Activated T-helper 1 cell treated with Interleukin-2 at 50 U/mL for 16 hours (primary cell): ENCODE measurements at regions not wholly inside any gene's neighbourhood (a gene's known extent, or its start where the extent isn't known, plus 50 kb on each side); places are given as distances from the start of the nearest gene placed in this dataset.

Source experiments
- DNase-seq: peaks from one replicate; pipeline ENCODE4 v3.0.0-alpha.2; 2020; ENCODE audit warnings: low read depth

DNA sequence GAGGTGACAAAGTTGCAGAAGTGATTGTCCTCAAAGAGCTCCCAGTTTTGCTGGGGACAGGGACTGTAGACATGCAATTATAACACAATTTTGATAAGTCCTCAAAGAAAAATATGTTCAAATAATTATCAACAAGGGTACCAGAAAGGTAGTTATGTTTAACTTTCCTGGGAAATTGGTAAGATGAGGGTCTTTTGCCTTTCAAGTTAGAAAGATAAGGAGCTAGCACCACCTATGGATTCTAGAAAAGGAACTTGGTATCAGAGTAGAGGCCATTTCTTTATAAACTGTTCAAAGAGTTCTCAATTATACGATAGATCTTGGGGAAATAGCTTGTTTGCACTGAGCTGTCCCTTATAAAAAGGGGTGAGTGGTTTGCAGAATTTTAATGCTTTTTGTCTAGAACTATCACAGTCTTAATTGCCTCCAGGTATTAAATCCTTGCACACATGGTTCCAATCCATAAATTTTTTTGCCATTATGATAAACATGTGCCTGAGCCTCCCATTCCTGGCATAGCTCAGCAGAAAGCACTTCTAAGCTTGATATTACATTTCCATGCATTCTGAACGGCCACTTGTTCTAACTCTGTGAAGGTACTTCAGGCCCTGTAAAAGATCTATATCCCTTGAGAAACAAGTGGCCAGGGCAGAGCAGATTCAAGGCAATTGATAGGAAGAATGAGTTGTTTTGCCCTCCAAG is 247.5 kb upstream of the LRIG1 start:
- no peak for DNase-seq

DNA sequence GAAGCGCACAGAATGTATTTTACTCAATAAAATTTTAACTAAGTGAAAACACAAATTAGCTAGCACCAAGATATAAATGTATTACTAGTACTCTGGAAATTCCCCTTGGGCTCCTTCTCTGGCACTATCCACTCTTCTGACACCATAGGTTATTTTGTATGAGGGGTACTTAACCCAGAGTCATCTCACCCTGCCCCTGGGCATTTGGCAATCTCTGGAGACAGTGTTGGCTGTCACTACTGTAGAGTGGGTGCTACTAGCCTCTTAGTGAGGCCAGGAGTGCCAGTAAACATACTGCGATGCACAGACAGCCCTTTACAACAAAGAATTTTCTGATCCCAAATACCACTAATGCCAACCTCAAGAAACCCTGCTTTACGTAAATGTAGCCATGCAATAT is 246.3 kb upstream of the KBTBD8 start:
- no peak for DNase-seq

DNA sequence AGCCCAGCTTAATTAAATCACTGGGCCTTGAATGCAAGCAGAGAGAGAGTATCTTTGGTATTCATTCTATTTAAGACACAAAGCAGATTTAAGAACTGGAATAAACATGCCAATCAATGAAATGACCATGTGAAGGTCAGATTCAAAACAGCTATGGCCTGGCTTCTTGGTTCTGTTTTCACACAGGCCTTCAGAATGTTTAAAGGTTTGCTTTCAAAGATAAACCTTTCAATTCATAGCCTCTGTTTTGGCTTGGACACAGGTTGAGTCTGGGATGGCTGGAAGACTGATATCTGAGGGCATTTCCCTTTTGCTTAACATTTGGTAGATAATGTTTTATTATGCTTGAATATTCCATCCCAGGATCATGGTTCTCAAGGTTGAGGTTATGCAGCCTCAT is 244.4 kb upstream of the KBTBD8 start:
- DNase-seq: no peak

DNA sequence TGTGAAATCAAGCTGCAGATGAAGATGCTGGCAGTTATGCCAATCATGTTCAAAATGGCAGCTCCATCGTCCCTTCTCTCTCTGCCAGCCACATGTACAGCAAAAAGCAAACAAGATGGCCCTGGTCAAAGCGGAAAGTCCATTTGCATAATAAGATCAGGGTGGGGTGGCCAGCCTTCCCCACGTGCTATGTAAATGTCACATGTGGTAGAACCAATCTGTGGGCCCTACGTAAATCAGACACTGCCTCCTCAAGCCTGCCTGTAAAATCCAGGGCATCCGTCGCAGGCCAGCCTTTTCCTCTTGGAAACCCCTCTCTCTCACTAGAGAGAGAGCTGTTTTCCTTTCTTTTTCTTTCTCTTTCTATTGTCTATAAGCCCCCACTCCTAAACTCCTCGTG is 243.5 kb upstream of the KBTBD8 start:
- no peak for DNase-seq

DNA sequence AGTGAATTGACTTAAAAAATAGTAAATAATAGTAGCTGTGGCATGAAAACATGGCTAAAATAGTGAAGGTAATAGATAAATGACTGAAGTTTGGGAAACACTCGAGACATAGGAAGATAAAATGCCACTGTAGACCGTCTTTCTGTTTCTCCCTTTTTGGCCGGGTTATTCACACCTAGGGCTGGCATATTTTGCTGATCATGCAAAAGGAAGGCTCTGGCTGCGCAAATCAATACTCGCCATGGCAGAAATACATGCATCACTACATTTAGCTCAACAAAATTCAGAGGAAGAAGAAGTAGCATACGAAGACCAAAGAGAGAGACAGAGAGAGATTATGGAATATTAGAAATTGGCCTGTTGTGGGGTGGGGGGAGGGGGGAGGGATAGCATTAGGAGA is 242.2 kb upstream of the KBTBD8 start:
- DNase-seq: no peak

DNA sequence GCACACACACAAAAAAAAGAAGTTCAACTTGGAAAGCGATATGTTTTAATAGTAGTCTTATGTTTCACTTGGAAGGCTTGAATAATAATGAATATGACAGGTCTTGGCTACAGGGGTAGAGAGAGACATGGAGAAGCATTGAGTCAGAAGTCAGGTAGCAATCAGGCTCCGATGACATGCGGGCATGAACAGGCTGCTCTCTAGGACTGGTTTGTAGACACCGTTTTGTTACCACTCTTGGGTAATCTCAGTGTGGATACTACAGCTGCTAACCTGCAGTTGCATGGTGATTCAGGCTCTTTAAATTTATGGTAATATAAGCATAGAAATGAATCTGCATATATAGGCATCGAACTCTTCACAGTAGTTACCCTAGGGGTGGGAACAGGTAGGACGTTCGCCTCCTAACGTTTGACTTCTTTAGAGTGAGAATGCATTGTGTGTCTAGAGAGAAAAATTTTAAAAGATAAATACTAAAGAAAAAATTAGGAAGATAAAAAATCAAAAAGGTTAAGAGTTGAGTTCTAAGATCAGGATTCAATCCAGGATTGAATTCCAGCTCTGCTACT is 241.6 kb upstream of the KBTBD8 start:
- DNase-seq: no peak

DNA sequence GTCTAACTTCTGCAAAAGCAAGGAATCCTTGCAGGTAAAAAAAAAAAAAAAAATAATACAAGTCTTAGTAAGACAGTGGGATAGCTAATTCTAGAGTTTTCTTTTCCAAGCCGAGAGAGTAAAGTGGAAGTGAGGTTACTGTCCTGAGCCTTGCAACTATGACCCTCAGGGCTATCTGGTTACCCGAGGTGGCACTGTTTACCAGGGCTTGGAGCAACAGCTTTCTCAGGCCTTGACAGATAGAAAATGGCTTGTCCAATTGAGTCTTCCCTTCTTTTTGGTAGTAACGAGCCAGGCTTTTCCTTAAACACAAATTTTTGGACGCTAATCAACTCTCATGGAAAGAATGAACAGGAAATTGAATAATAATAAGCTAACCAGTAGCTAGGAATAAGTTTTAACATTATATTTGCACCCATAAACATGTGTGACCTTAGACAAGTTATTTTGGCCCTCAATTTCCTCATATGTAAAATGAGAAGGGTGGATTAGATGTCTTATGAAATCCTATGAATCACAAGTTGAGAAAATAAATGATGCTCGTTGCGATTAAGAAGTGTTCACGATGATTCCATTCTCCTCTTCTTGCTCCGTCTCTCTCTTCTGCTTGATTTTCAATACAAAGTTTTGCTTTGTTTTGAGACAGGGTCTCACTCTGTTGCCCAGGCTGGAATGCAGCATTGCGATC is 236.9 kb upstream of the KBTBD8 start:
- no peak for DNase-seq

DNA sequence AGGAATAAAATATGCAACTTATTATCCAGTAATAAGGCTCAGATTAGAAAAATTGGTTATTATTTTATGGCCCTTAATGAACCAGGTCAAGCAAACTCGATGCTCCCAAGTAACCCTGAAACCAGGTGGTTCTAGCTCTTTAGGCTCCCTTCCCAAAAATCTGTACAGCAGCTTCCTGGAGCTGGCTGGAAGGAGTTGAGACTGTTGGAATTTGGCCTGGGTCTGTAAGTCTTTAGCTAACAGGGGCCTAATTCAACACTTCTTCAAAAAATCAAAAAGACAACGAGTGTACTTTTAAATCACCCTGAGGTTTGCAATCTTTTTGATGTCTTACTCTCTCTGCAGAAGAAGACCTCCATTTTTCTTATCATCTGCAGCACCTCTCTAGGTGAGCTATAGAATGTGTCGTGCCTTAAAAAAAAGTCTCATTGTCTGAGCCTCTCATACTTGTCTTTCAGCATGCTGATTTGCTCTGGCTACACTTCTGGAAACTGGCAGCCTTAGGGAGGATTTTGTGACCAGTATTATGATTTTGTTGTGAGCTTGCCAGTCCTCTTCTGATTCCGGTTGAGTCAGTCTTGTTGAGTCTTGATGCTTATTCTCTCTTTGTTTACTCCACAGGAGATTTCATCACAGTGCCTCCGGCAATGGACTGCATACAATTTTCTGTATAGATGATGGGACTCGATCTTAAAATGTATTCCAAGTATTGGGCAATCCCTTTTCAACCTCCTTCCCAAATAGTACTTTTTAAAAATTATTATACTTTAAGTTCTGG is 235.0 kb upstream of the KBTBD8 start:
- no peak for DNase-seq

DNA sequence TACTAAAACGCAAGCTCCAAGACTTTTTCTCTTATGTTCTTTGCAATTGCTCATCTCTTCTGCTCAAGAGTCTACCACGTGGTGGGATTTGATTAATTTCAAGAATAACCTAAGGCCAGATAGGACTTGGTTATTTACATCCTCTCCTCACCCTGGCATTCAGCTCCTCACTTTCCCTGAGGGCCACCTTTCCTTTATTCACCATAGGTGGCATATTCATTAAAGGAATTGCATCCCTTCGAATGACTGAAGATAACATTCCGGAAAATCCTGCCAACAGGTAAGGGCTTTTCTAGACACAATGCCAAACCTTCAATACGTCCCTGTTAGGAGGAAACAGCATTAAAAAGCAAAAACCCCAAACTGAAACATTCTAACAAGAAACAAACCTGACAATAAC is 220.0 kb upstream of the KBTBD8 start:
- DNase-seq: no peak

DNA sequence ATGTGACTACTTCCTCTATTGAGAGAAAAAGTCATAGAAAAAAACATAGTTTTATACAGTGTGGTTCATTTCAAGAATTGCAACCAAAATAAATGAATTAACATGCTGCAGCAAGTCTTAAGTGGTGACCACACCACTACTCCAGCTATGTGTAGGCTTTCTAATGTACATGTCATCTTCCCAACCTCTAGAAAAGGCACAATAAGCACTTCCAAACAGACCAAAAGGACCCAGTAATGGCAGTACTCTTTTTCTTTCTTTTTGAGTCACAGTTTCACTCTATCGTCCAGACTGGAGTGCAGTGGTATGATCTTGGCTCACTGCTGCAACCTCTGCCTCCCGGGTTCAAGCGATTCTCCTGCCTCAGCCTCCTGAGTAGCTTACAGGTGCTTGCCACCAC is 219.3 kb upstream of the KBTBD8 start:
- DNase-seq: no peak

DNA sequence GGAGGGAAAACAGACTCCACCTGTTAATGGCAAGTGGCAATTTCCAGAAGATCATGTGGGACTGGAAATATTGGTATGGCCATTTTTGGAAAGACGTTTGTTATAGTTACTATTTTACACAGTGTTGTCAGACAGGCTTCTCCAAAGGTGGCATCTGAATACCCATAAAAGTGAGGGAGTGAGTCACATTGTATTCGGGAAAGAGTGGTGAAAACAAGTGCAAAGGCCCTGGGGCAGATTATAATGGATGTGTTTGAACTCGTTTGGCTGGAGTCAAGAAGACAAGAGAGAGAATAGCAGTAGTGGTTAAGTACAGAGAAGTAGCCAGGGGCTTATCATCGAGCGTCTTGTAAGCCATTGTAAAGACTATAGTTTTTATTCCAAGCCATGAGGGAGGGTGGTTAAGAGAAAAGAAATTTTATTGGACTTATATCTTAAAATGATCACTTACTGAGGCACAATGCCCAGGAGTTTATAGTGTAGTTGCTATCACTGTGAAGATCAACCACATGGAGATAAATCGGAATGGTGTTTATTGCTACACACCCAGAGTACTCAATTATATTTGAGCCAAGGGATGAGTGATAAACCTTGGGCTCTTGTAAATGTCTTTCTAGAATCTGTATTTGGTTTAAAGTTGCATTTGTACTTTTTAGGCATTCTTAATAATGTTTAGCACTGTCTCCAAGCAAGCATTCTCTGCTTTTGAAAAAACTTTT is 212.8 kb upstream of the KBTBD8 start:
- no peak for DNase-seq

DNA sequence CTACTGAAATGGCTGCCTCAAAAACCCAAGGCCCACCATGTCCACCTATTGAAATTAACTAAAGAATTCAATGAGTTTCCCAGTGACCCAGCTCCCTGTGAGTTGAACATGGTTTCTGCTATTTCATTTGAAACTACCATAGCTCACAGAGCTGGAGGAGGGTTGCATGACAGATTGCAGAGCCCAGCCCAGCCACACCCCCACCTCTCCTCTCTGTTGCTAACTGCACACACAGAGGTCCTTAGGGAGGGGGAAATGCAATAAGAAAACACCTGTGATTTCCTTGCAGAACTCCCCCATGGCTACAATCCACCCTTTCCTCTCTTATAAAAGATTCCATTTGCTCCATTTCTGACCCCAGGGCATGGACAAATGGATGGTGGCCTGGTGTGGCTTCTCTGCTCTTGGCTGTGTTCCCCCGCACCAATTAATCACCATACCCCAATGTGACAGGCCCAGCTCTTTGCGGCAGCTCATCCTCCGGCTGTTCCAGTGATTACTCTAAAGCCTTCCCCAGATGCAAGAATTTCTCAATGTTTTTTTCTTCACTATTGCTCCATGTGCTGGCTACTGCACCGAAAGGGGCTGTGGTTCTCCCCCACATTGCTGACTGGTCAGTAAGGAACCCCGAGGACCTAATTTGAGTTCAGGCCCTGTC is 208.4 kb upstream of the KBTBD8 start:
- no peak for DNase-seq

DNA sequence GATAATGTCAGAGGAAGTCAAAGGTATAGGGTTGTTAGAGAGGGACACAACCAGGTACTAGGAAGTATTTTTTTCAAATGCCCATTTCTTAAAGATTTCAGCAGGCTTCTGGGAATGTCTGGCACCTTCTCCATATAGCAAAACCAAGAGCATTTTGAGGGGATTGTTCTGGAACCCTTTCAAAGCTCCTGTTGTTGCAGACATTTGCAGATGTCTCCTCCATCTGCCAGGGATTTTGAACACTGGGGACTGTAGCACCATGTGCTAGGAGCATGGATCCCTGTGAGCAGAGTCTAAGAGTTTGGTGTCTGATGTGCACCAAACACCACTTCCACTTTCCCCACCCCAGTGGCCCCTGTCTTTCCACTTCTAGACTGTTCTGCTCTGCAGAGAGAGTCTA is 206.0 kb upstream of the KBTBD8 start:
- no peak for DNase-seq

DNA sequence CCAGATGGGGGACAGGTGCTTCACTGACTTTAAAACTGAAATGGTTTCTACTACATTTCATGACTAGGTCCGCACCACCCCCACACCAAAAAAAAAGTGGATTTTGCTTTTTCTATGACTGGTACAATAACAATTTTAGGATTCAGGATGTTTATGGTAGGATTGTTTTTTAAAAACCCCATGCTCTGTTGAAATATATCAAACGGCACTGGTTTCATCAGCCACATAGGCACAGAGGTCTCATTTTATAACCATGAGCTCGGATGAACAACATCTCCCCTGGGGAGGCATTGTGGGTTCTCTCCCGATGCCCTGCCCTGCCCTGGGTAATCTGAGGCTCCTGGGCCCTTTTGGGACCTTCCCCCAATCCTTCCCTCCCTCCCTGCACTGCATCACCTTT is 202.7 kb upstream of the KBTBD8 start:
- DNase-seq: no peak

DNA sequence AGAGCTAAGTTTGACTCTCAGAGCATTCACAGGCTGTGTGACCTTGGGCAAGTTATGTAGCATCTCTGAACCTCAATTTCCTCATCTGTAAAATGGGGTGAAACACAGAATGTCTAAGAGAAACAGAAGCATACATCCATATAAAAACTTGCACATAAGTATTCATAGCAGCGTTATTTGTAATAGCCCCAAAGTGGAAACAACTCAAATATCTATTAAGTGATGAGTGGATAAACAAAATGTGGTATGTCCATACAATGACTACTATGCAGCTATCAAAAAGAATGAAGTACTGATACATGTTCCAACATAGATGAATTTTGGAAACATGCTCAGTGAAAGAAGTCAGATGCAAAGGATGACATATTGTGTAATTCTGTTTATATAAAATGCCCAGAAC is 201.8 kb upstream of the KBTBD8 start:
- no peak for DNase-seq

DNA sequence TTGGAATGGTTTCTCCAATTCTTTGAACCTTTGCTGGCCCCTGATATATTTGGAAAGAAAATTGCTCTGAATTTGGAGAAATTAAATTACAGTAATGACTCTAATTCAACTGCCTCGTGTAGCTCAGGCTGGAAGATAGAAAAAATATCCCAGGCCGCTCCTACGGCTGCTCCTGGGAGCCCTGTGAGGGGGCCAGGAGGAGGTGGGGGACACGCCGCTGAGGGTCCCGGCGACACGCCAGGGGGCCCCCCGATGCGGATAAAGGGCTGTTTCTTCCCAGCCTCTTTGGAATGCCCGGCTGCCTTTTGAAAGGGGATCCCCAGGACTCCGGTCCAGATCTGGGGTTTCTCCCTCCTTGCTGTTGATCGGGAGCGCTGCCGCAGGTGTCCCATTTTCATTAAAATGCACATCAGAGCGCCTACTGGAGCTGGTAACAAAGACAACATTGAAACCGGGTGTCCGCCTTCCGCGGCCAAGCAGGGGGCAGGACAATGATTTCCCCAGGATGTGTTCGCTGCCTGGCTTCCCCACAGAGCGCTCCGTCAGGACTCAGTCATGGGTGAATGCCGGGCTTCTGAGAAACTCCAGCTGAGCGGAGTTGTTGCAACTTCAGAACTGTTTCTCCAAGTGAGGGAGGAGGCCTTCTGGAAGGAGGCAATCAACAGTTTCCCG is 200.1 kb upstream of the KBTBD8 start:
- DNase-seq: no peak

DNA sequence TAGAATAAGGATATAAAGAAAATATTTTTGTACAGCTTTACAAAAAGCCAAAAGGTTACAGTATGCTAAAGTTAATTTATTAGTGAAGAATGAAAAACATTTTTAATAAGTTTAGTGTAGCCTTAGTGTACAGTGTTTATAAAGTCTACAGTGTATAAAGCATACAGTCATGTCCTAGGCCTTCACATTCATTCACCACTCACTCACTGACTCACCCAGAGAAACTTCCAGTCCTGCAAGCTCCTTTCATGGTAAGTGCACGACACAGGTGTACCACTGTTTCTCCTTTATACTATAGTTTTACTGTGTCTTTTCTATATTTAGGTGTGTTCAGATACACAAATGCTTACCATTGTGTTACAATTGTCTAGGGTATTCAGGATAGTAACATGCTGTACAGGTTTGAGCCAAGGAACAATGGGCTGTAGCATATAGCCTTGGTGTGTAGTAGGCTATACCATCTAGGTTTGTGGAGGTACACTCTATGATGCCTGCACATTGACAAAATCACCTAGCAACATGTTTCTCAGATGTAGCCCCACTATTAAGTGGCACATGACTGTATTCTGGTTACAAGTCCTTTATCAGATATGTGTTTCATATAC is 197.1 kb upstream of the KBTBD8 start:
- no peak for DNase-seq

DNA sequence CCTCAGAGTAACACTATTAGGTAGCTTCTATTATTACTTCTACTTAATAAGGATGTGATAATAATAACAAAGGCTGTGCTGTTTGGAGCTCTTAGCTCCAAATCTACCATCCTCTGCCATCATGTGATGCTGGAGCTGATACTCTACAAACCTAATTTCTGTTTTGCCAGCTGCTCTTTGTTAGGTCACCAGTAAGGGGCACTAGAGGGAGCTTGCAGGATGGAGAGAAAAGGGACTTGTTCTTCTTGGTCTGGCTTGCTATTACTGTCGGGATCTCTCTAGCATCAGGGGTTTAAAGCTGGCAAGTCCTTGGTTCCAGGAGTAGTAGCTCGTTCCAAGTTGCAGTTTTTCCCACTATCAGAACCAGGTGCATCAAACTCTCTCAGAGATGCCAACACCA is 194.9 kb upstream of the KBTBD8 start:
- DNase-seq: no peak

DNA sequence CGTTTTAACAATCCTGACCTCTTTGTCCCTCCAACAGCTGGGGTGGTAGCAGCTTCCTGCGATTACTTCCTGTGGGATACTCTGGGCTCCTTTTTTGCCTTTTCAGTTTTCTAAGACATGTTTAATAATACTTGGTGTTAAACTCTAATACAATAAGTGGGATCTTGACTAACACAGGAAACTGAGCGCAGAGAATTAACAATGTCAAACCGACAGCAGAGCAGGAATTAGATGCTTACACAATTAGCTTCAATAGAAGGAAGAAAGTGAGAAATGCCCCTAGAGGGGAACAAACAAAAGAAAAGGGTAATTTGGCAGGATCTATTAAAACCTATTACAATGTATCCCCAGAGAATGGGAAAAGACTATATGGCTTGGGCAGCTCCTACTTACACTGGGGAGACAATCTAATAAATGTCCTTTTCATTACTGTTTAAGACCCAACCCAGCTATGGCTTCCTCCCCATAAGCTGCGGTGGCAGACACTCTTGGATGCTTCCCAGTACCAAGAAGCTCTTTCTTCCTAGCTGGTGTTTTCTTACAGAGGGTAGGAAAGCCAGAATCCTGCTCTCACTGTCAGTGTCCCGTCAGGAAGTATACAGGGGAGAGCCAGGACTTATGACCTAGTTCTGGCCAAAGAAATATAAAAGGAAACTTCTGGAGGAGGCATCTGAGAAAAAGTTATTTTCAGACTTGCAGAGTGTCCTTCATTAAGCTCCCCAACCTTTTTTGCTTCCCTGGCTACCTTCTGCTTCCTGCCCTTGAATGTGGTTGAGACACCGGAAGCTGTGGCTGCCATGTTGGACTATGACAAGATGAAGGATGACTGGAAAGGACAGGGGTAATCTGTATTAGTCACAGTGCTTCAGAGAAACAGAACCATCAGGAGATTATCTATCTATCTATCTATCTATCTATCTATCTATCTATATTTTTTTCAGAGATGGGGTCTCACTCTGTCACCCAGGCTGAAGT is 194.1 kb upstream of the KBTBD8 start:
- DNase-seq: no peak
